Activated CD4-positive, alpha-beta T cell treated with anti-CD3 and anti-CD28 coated beads for 36 hours (primary cell): ENCODE measurements at regions not wholly inside any gene's neighbourhood (a gene's known extent, or its start where the extent isn't known, plus 50 kb on each side); places are given as distances from the start of the nearest gene placed in this dataset.

Source experiments
- ATAC-seq: fragments of 200-7000 bp; cut with Tn5 transposase; one replicate; pipeline ENCODE4 v1.10.0; 2021; ENCODE audit warnings: mild to moderate bottlenecking, moderate library complexity
- CTCF ChIA-PET: fragments of 350-600 bp; sonication (Branson Sonifier 250); formaldehyde crosslinking; loops from one replicate; lab custom pipeline; 2021; ENCODE audit warnings: antibody characterized with exemption; lab: Charles Lee
- POLR2A ChIA-PET: fragments of 350-600 bp; sonication (Branson Sonifier 250); formaldehyde crosslinking; loops from one replicate; lab custom pipeline; 2021; ENCODE audit warnings: antibody characterized with exemption, inconsistent platforms; lab: Charles Lee
- DNase-seq: peaks from one replicate; pipeline ENCODE4 v3.0.0-alpha.2; 2020
- H3K27ac Mint-ChIP-seq: one replicate; pipeline ENCODE4 v1.8.0; 2021; ENCODE audit warnings: mixed read lengths
- H3K27me3 Mint-ChIP-seq: one replicate; pipeline ENCODE4 v1.8.0; 2021; ENCODE audit warnings: mixed read lengths
- H3K36me3 Mint-ChIP-seq: one replicate; pipeline ENCODE4 v1.8.0; 2021; ENCODE audit warnings: low read depth, mixed read lengths
- H3K4me1 Mint-ChIP-seq: one replicate; pipeline ENCODE4 v1.8.0; 2021; ENCODE audit warnings: mixed read lengths
- H3K4me3 Mint-ChIP-seq: one replicate; pipeline ENCODE4 v1.8.0; 2021; ENCODE audit warnings: mild to moderate bottlenecking, moderate library complexity, mixed read lengths
- H3K9me3 Mint-ChIP-seq: one replicate; pipeline ENCODE4 v1.8.0; 2021; ENCODE audit warnings: low read depth, mixed read lengths
- intact Hi-C, 2 experiments: fragments of 100-400 bp; cut with DNase I in 1 of 2; cut with micrococcal nuclease in 1 of 2; formaldehyde crosslinking; loops; one replicate each; pipeline versions ENCODE4 v1.14.2 to v1.15.1; 2022 to 2024; cut with DNase I, micrococcal nuclease

DNA sequence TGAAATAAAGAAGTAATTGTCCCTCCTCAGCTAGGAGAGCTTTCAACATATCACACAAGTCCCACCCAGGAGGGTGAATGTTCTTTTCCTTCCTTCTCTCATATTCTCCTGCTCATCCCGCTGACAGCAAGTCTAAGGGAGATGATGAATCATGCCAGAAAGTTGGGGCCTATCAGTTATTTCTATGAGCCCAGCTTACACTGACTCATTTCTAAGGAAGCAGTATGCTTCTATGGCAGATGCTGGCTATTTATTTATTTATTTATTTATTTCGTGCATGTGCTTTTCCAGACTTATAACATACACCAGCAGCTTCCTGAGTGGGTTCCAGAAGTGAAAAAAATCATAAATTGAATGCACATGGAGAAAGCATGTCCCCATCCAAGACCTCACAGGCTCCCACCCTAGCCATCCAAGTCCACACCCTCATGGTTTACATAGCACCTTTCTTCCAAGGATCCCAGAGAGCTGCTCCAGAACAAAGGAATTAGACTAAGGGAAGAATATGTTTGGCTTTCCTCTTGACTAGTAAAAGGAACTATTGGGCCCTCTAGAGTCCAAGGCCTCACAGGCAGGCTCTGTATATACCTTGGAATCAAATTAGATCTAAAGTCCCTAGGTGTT lies 1074.2 kb upstream of the ZEB2 start:
- ATAC-seq (no peak), DNase-seq (no peak)
- intact Hi-C loops: no loop called here
- no peak overlapping the region for H3K27ac Mint-ChIP-seq
- H3K9me3 Mint-ChIP-seq: no peaks in the 10 kb centered on the region
- H3K36me3 Mint-ChIP-seq: no peaks in the 10 kb centered on the region
- no peak overlapping the region for H3K4me3 Mint-ChIP-seq
- CTCF ChIA-PET: no interaction called here
- no peaks in the 10 kb centered on the region for H3K27me3 Mint-ChIP-seq
- POLR2A ChIA-PET: no interaction called here
- H3K4me1 Mint-ChIP-seq: no peaks in the 10 kb centered on the region

DNA sequence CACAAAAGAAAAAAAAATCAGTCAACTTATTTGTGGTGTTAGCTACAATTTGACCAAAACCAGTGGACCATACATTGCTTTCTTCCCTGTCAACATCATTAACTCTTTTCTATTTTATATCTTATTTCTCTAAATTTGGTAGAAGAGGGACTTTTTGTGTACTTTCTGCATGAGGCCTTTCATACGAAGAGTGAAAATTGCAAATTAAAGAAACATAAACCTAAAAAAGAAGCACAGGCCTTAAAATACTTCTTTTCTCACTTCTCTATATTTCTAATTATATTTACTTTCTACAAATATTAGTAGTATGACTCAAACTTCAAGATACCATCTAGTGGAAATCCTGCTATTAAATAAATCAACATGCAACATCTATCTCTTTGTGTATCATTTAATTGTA lies 1073.4 kb upstream of the ZEB2 start:
- Mint-ChIP-seq H3K27me3 (no peaks in the 10 kb centered on the region), H3K36me3 (no peaks in the 10 kb centered on the region), H3K9me3 (no peaks in the 10 kb centered on the region), H3K27ac (no peak overlapping the region), H3K4me3 (no peak overlapping the region), H3K4me1 (no peaks in the 10 kb centered on the region)
- intact Hi-C loops: no loop called here
- POLR2A ChIA-PET: no interaction called here
- CTCF ChIA-PET: interaction anchor here (0.6 kb wide), 1 partner anchor 59 kb away, joined by 3 read pairs; no protein-coding TSS in a partner anchor
- ATAC-seq: no peak
- no peak for DNase-seq

DNA sequence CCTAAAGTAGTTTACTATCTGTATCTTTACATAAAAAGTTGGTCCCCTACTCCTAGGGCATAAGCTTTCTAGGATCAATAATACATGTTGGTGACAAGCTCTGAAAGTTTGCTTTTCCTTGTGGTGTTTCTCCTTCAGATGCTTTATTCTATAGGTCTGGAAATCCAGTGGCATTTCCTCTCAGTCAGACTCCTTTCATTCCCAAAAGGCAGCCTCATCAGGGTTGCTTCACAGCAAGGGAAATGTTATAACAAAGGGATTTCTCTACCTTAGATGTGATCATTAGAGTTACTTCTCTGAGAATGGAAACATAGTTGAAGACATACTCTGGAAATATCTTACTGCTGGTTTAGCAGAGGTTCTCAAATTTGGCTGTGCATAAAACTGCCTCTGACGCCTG lies 1072.4 kb upstream of the ZEB2 start:
- ChIA-PET CTCF (interaction anchor here (0.6 kb wide), 1 partner anchor 60 kb away, joined by 3 read pairs; no protein-coding TSS in a partner anchor), POLR2A (no interaction called here)
- ATAC-seq (no peak), DNase-seq (no peak)
- H3K27me3 Mint-ChIP-seq: no peaks in the 10 kb centered on the region
- no peaks in the 10 kb centered on the region for H3K9me3 Mint-ChIP-seq
- H3K4me3 Mint-ChIP-seq: no peak overlapping the region
- intact Hi-C loops: no loop called here
- no peak overlapping the region for H3K27ac Mint-ChIP-seq
- no peaks in the 10 kb centered on the region for H3K4me1 Mint-ChIP-seq
- no peaks in the 10 kb centered on the region for H3K36me3 Mint-ChIP-seq

DNA sequence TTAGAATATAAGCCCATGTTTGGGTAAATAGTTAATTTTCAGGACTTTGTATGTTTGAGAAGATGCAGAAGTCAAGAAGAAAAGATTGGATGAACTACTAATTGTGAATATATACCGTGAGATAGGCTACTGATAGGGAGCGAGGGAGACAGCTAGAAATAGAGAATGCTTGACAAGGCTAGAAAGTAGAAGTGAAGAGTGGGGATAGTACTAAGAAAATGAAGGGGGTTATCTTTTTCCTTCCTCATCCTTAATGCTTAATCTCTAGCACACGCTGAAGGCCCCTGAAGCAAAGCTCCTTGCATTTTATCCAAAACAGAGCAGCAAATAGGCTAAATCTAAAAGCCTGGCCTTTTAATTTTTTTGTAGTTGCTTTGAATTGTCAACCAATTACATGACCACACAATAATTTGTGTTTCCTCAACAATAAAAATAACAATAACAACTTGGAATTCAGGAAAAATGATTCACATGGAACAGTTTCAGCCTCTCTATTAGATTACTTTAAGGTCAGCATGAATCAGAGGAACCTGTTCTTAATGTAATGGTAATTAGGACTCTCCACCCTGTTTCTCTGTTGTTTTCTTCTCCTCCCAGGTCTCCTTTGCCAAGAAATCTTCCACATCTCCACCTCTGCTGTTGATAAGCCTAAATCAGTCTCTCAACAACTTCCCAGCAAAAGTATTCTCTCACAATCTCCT lies 1071.3 kb upstream of the ZEB2 start:
- ATAC-seq (no peak), DNase-seq (no peak)
- Mint-ChIP-seq H3K4me1 (no peaks in the 10 kb centered on the region), H3K4me3 (no peak overlapping the region), H3K27ac (no peak overlapping the region), H3K9me3 (no peaks in the 10 kb centered on the region), H3K36me3 (no peaks in the 10 kb centered on the region), H3K27me3 (no peaks in the 10 kb centered on the region)
- ChIA-PET POLR2A (no interaction called here), CTCF (interaction anchor here (0.5 to 1.4 kb wide), 2 partner anchors 14 to 118 kb away, joined by 3 read pairs; no protein-coding TSS in a partner anchor)
- intact Hi-C loops: no loop called here

DNA sequence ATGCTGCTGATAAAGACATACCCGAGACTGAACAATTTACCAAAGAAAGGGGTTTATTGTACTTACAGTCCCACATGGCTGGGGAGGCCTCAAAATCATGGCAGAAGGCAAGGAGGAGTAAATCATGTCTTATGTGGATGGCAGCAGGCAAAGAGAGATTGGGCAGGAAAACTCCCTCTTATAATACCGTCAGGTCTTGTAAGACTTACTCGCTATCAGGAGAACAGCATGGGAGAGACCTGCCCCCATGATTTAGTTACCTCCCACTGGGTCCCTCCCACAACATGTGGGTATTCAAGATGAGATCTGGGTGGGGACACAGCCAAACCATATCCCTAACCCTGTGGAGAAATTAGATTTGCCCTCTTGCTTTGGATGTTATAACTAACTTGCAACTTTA lies 1068.0 kb upstream of the ZEB2 start:
- POLR2A ChIA-PET: no interaction called here
- DNase-seq (no peak), ATAC-seq (no peak)
- CTCF ChIA-PET: no interaction called here
- Mint-ChIP-seq H3K4me1 (no peaks in the 10 kb centered on the region), H3K27ac (no peak overlapping the region), H3K4me3 (no peak overlapping the region), H3K9me3 (no peaks in the 10 kb centered on the region), H3K36me3 (no peaks in the 10 kb centered on the region), H3K27me3 (no peaks in the 10 kb centered on the region)
- intact Hi-C loops: no loop called here

DNA sequence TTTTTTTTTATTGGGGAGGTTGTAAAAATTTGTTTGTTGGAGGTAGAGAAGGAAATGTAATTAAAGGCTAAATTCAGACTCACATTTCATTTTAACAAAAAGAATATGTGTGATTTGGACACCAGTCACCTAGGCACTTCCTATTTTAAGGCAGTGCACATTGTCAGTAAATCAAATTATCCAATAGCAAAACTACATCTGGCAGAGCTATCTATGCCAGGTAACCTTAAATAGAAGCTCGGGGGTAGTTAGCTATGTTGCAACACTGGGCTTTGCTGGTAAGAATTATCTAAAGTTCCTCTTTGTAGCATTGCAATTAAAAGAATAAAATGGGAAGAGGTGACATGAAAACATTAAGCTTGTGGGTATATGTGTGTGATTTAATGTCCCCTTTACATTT lies 1064.4 kb upstream of the ZEB2 start:
- H3K4me3 Mint-ChIP-seq: no peak overlapping the region
- no peaks in the 10 kb centered on the region for H3K36me3 Mint-ChIP-seq
- intact Hi-C loops: no loop called here
- ChIA-PET POLR2A (no interaction called here), CTCF (no interaction called here)
- H3K4me1 Mint-ChIP-seq: no peaks in the 10 kb centered on the region
- ATAC-seq (no peak), DNase-seq (no peak)
- no peaks in the 10 kb centered on the region for H3K9me3 Mint-ChIP-seq
- no peak overlapping the region for H3K27ac Mint-ChIP-seq
- H3K27me3 Mint-ChIP-seq: no peaks in the 10 kb centered on the region

DNA sequence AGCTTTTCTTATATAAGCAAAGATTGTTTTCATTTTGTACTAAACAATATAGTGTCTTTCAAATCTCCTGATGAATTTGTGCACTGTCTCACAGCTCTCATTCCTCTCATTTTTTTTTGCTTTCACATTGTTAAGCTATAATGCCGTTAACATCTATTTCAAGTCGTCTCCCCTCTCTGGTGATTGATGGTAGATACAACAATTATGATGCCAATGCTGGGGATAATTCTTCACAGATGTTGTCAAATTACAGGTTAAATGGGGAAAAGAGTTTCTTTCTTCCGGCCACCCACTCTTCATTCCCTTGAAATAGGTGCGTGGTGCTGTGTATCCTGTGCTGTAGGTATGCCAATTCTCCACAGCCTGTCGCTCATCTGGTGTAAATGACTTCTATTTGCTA lies 1053.7 kb upstream of the ZEB2 start:
- ChIA-PET CTCF (no interaction called here), POLR2A (no interaction called here)
- no peaks in the 10 kb centered on the region for H3K36me3 Mint-ChIP-seq
- no peak for ATAC-seq
- H3K4me3 Mint-ChIP-seq: no peak overlapping the region
- intact Hi-C loops: no loop called here
- no peak for DNase-seq
- H3K9me3 Mint-ChIP-seq: peaks cover 2% of the 10 kb centered on the region
- H3K27me3 Mint-ChIP-seq: no peaks in the 10 kb centered on the region
- no peaks in the 10 kb centered on the region for H3K4me1 Mint-ChIP-seq
- no peak overlapping the region for H3K27ac Mint-ChIP-seq

DNA sequence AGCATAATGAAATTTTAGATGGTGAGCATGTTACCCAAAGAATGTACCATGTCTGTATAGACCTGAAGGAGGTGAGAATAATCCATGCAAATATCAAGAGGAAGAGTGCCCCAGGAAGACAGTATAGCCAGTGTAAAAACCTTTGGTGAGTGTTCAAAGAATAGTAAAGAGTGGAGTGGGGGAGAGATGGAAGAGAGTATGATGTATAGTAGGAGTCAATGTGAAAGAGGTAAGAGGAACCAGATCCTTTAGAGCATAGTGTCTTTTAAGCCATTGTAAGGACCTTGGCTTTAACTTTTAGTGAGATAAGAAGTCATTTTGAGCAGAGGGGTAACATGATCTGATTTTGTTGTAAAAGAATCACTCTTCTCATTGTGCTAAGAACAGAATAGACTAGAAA lies 1052.3 kb upstream of the ZEB2 start:
- no peaks in the 10 kb centered on the region for H3K9me3 Mint-ChIP-seq
- ChIA-PET CTCF (no interaction called here), POLR2A (no interaction called here)
- H3K27me3 Mint-ChIP-seq: no peaks in the 10 kb centered on the region
- H3K36me3 Mint-ChIP-seq: no peaks in the 10 kb centered on the region
- H3K27ac Mint-ChIP-seq: no peak overlapping the region
- H3K4me1 Mint-ChIP-seq: no peaks in the 10 kb centered on the region
- no peak for DNase-seq
- H3K4me3 Mint-ChIP-seq: no peak overlapping the region
- intact Hi-C loops: no loop called here
- ATAC-seq: no peak

DNA sequence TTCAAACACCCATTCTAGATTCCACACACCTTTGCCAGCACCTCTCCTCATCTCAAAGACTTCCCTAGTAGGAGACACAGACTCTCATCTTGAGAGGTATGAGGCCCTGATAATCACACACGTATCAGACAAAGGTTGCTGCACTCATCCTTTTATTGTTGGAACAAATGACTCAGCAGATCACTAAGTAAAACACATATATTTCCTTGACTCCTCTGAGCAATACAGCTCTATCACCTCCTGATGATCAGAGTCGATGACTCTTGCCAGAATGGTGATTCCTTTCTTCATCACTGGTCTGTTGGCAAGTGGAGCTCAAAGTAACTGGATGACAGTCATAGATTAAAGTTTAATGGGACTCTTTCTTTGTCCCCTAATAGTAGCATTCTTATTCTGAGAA lies 1049.2 kb upstream of the ZEB2 start:
- ChIA-PET POLR2A (no interaction called here), CTCF (interaction anchor here (0.8 kb wide), 1 partner anchor 10 kb away, joined by 3 read pairs; no protein-coding TSS in a partner anchor)

DNA sequence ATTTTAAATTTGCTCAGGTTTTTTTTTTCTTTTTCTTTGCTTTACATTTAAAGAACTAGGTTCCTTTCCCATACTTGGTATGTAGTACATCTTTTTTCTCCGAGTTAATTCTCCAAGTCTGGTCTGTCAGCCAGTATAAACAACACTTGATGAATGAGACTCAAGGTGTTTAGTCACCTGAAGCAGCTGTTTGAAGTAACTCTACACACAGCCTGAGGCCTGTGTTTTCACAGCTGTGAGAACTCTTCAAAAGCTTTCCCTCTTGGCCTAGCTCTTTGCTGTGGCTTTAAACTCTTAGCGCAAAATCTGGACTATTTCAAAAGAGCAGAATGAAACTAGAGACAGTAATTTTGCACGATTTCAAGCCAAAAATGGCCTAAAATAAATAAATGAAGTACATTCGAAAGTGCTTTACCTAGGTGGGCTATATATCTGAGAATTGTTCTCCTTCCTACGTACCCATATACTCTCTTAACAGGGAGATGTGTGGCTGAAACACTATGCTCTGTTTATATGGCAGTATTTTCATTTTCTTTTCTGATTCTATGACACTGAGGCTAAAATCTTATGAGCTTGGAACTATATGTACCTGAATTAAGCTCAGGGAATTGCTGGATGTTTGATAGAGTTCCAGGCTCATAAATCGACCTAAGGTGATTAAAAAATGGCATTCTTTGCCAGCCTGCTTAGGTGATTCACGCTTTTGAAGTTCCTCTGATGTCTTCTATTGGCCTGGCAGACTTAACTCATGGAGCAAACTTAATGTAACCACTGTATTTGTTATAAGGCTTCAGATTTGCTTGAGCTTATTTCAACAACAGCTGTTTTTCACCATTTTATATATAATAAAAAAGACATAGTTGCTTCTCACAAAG lies 1044.1 kb upstream of the ZEB2 start:
- no peak for DNase-seq
- Mint-ChIP-seq H3K4me1 (no peaks in the 10 kb centered on the region), H3K27me3 (no peaks in the 10 kb centered on the region), H3K27ac (no peak overlapping the region), H3K9me3 (no peaks in the 10 kb centered on the region), H3K36me3 (no peaks in the 10 kb centered on the region), H3K4me3 (no peak overlapping the region)
- CTCF ChIA-PET: no interaction called here
- no peak for ATAC-seq
- intact Hi-C loops: no loop called here
- POLR2A ChIA-PET: interaction anchor here (0.6 kb wide), 1 partner anchor 1322 kb away, joined by 5 read pairs; no protein-coding TSS in a partner anchor

More for the DNA sequence above, 1049.2 kb upstream of the ZEB2 start:
- H3K9me3 Mint-ChIP-seq: no peaks in the 10 kb centered on the region
- H3K4me3 Mint-ChIP-seq: no peak overlapping the region
- intact Hi-C loops: no loop called here
- H3K36me3 Mint-ChIP-seq: no peaks in the 10 kb centered on the region
- no peaks in the 10 kb centered on the region for H3K4me1 Mint-ChIP-seq
- no peaks in the 10 kb centered on the region for H3K27me3 Mint-ChIP-seq
- DNase-seq: no peak
- no peak for ATAC-seq
- no peak overlapping the region for H3K27ac Mint-ChIP-seq

DNA sequence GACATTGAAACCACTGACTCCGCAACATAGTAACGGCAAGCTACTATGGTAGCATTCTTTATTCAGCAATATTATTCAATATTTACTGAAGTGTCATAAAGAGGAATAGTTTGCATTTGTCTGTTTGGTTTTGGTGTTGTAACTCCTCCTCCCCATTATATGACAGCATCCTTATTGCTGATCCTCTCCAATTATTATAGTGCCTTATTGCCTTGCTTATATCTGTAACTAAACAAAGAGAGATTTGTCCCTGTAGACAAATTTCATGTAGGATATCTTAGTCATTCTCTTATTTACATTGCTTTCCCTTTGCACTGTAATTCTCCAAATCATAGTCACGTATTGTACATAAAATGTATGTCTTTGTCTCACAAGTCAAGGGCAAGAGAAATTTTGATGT lies 1041.2 kb upstream of the ZEB2 start:
- intact Hi-C loops: no loop called here
- H3K4me1 Mint-ChIP-seq: no peaks in the 10 kb centered on the region
- CTCF ChIA-PET: no interaction called here
- no peaks in the 10 kb centered on the region for H3K36me3 Mint-ChIP-seq
- no peaks in the 10 kb centered on the region for H3K9me3 Mint-ChIP-seq
- no peak overlapping the region for H3K27ac Mint-ChIP-seq
- DNase-seq (no peak), ATAC-seq (no peak)
- POLR2A ChIA-PET: no interaction called here
- H3K4me3 Mint-ChIP-seq: no peak overlapping the region
- H3K27me3 Mint-ChIP-seq: no peaks in the 10 kb centered on the region
